OCI-LY7 (cell line): ENCODE measurements at regions not wholly inside any gene's neighbourhood (a gene's known extent, or its start where the extent isn't known, plus 50 kb on each side); places are given as distances from the start of the nearest gene placed in this dataset.

Experiments
- BruUV-seq: library from RNA; stranded (reverse); fragments of 400-500 nt; replicated peaks from 2 replicates; lab custom pipeline; 2021; lab: Mats Ljungman, UMichigan
- CTCF ChIA-PET: fragments of 300-600 bp; sonication (Branson Sonifier 250); formaldehyde crosslinking; loops from one replicate; lab custom pipeline; 2022; ENCODE audit warnings: antibody characterized with exemption; ENCODE audit not compliant: unreplicated experiment; lab: Charles Lee
- POLR2A ChIA-PET: fragments of 300-600 bp; sonication (Branson Sonifier 250); formaldehyde crosslinking; loops from one replicate; lab custom pipeline; 2022; ENCODE audit warnings: antibody characterized with exemption; lab: Charles Lee
- DNase-seq: peaks from one replicate; pipeline ENCODE4 v3.0.0-alpha.2; 2015; ENCODE audit warnings: low spot score
- H2AFZ ChIP-seq: fragments of 200-600 bp; sonication (generic), shearing (Covaris generic); 2 replicates; pipeline ENCODE4 v1.6.1; 2014; ENCODE audit warnings: mild to moderate bottlenecking, antibody characterized with exemption, low read length, moderate library complexity
- H3K27ac ChIP-seq: fragments of 200-600 bp; sonication (generic); 2 replicates; pipeline ENCODE4 v1.5.1; 2014; ENCODE audit warnings: mixed run types, low read depth, mild to moderate bottlenecking, moderate library complexity, low read length, inconsistent platforms; ENCODE audit not compliant: poor library complexity, severe bottlenecking
- H3K36me3 ChIP-seq: fragments of 200-600 bp; sonication (generic); 2 replicates; pipeline ENCODE4 v1.6.1; 2014; ENCODE audit warnings: mild to moderate bottlenecking, antibody characterized with exemption, low read length, moderate library complexity, mixed read lengths; ENCODE audit not compliant: insufficient read depth
- H3K4me1 ChIP-seq: fragments of 200-600 bp; sonication (generic); 2 replicates; pipeline ENCODE4 v1.5.1; 2014; ENCODE audit warnings: mild to moderate bottlenecking, low read length; ENCODE audit not compliant: insufficient read depth, poor library complexity, severe bottlenecking
- H3K4me2 ChIP-seq: fragments of 200-600 bp; sonication (generic); 2 replicates; pipeline ENCODE4 v1.6.1; 2014; ENCODE audit warnings: mild to moderate bottlenecking, low read length
- H3K4me3 ChIP-seq: fragments of 200-600 bp; sonication (generic); 2 replicates; pipeline ENCODE4 v1.5.1; 2014; ENCODE audit warnings: mild to moderate bottlenecking, low read depth, low read length; ENCODE audit not compliant: poor library complexity, severe bottlenecking
- H3K79me2 ChIP-seq: fragments of 200-600 bp; sonication (generic); 2 replicates; pipeline ENCODE4 v1.6.1; 2016; ENCODE audit warnings: low read depth, mild to moderate bottlenecking, low read length, moderate library complexity, mixed read lengths; ENCODE audit not compliant: insufficient read depth
- H3K9me2 ChIP-seq: fragments of 200-600 bp; sonication (generic); 2 replicates; pipeline ENCODE4 v1.6.1; 2016; ENCODE audit warnings: mild to moderate bottlenecking, low read length, mixed read lengths; ENCODE audit not compliant: insufficient read depth
- H3K9me3 ChIP-seq: fragments of 200-600 bp; sonication (generic); 2 replicates; pipeline ENCODE4 v1.6.1; 2014; ENCODE audit warnings: mild to moderate bottlenecking, mixed run types, low read length, mixed read lengths
- H4K20me1 ChIP-seq: fragments of 200-600 bp; sonication (generic); 2 replicates; pipeline ENCODE4 v1.6.1; 2014; ENCODE audit warnings: mild to moderate bottlenecking, antibody characterized with exemption, low read length, moderate library complexity, mixed read lengths; ENCODE audit not compliant: insufficient read depth
- EZH2phosphoT487 ChIP-seq: fragments of 200-600 bp; sonication (generic); IDR thresholded peaks from 2 replicates; pipeline ENCODE4 v1.6.1; 2018; ENCODE audit warnings: low read depth, borderline replicate concordance, mild to moderate bottlenecking, mixed run types, antibody characterized with exemption, low read length, moderate library complexity, mixed read lengths
- intact Hi-C: fragments of 100-400 bp; cut with micrococcal nuclease; formaldehyde crosslinking; loops from one replicate; pipeline ENCODE4 v1.10.0; 2022; ENCODE audit not compliant: unreplicated experiment
- TF ChIP-seq, protein P1 (sequence below): fragments of 200-600 bp; sonication (generic); conservative IDR thresholded peaks from 2 replicates; pipeline ENCODE4 v1.5.1; 2014; ENCODE audit warnings: mild to moderate bottlenecking, antibody characterized with exemption, low read length, moderate library complexity, mixed read lengths

GRCh38 chr2:121821476-121822158, 66.2 kb downstream of the TSN start:
- Histone ChIP-seq H3K9me2 (no peaks in the 10 kb centered on the region), H4K20me1 (no peaks in the 10 kb centered on the region), H3K4me3 (no peak overlapping the region), H3K36me3 (no peaks in the 10 kb centered on the region; the same call in 1 of the 2 replicates), H3K79me2 (no peaks in the 10 kb centered on the region), H3K4me1 (peaks cover 46% of the 10 kb centered on the region), H3K27ac (no peak overlapping the region), H3K4me2 (no peak overlapping the region), H2AFZ (no peak overlapping the region), H3K9me3 (peaks cover 9% of the 10 kb centered on the region; the same call in 1 of the 2 replicates)
- intact Hi-C loops, result no loop called here
- ChIA-PET POLR2A (interaction anchor here (0.6 to 7.2 kb wide), 5 partner anchors 10 to 51 kb away, joined by 3 to 46 read pairs (median 7); no protein-coding TSS in a partner anchor), CTCF (no interaction called here)
- no TSS peak for BruUV-seq
- TF ChIP-seq, protein P1, sequence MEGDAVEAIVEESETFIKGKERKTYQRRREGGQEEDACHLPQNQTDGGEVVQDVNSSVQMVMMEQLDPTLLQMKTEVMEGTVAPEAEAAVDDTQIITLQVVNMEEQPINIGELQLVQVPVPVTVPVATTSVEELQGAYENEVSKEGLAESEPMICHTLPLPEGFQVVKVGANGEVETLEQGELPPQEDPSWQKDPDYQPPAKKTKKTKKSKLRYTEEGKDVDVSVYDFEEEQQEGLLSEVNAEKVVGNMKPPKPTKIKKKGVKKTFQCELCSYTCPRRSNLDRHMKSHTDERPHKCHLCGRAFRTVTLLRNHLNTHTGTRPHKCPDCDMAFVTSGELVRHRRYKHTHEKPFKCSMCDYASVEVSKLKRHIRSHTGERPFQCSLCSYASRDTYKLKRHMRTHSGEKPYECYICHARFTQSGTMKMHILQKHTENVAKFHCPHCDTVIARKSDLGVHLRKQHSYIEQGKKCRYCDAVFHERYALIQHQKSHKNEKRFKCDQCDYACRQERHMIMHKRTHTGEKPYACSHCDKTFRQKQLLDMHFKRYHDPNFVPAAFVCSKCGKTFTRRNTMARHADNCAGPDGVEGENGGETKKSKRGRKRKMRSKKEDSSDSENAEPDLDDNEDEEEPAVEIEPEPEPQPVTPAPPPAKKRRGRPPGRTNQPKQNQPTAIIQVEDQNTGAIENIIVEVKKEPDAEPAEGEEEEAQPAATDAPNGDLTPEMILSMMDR, result no peak
- TF ChIP-seq EZH2phosphoT487, result no peak
- DNase-seq, result no peak

DNA sequence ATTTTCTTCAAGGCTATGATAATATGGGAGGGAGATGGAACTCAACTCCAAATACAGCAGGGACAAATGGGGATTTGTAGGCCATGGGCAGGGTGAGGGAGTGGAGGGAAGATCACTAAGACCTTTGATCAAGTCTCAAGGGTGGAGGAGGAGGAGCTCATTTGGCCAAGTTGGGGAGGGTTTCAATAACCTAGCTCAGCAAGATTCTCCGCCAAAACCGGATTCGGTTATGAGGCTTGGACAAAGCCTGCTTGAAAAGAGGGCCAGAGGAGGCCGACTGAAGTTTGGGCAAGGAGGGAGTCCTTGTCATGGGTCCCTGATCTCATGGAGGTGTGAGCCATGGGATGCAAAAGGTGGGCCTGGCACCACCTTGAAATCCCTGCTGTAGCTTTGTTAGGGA, 68.8 kb downstream of the TSN start:
- DNase-seq, result no peak
- intact Hi-C loops, result no loop called here
- H3K9me3 ChIP-seq, result no peaks in the 10 kb centered on the region
- H3K4me2 ChIP-seq, result no peak overlapping the region
- TF ChIP-seq, protein P1, result no peak
- TF ChIP-seq EZH2phosphoT487, result no peak
- H3K9me2 ChIP-seq, result no peaks in the 10 kb centered on the region
- no peaks in the 10 kb centered on the region; the same call in 1 of the 2 replicates for H3K36me3 ChIP-seq
- CTCF ChIA-PET, result no interaction called here
- H3K27ac ChIP-seq, result no peak overlapping the region
- POLR2A ChIA-PET, result no interaction called here
- H3K4me1 ChIP-seq, result peaks cover 22% of the 10 kb centered on the region
- BruUV-seq, result no TSS peak
- no peaks in the 10 kb centered on the region for H3K79me2 ChIP-seq
- H4K20me1 ChIP-seq, result no peaks in the 10 kb centered on the region
- no peak overlapping the region for H2AFZ ChIP-seq
- no peak overlapping the region for H3K4me3 ChIP-seq
